GM12891 (cell line): ENCODE measurements at regions not wholly inside any gene's neighbourhood (a gene's known extent, or its start where the extent isn't known, plus 50 kb on each side); places are given as distances from the start of the nearest gene placed in this dataset.

Experiments used
- PAX5 ChIP-seq: IDR thresholded peaks from 2 replicates; pipeline ENCODE4 v1.6.1; 2011; ENCODE audit warnings: low read length, moderate library complexity, mild to moderate bottlenecking; ENCODE audit not compliant: insufficient read depth, severe bottlenecking
- POLR2A ChIP-seq: IDR thresholded peaks from 2 replicates; pipeline ENCODE4 v1.6.1; 2011; ENCODE audit warnings: low read depth, low read length, control low read depth
- POLR2AphosphoS5 ChIP-seq: IDR thresholded peaks from 2 replicates; pipeline ENCODE4 v1.6.1; 2011; ENCODE audit warnings: low read depth, low read length, control low read depth
- POU2F2 ChIP-seq: IDR thresholded peaks from 2 replicates; pipeline ENCODE4 v1.6.1; 2011; ENCODE audit warnings: low read depth, mild to moderate bottlenecking, control low read depth, low read length, moderate library complexity
- SPI1 ChIP-seq: IDR thresholded peaks from 2 replicates; pipeline ENCODE4 v1.6.1; 2011; ENCODE audit warnings: low read depth, low read length, control low read depth
- TAF1 ChIP-seq: IDR thresholded peaks from 2 replicates; pipeline ENCODE4 v1.6.1; 2011; ENCODE audit warnings: low read depth, low read length, control low read depth

GRCh38 chr12:88413646-88414045, 166.6 kb downstream of the KITLG start:
- TF ChIP-seq POLR2AphosphoS5 = no peak
- TF ChIP-seq SPI1 = no peak
- no peak for TF ChIP-seq POLR2A
- TF ChIP-seq TAF1 = no peak
- TF ChIP-seq PAX5 = no peak
- no peak for TF ChIP-seq POU2F2
